GM13976 (cell line): ENCODE measurements at regions not wholly inside any gene's neighbourhood (a gene's known extent, or its start where the extent isn't known, plus 50 kb on each side); places are given as distances from the start of the nearest gene placed in this dataset.
"Not testable (repeated sequence)": the region's sequence is repeated elsewhere in the genome, so short reads cannot be mapped to it uniquely, and the experiment has no call there.

Experiments used
- DNase-seq: peaks from one replicate; pipeline ENCODE4 v3.0.0; 2012; ENCODE audit warnings: low spot score
- CTCF ChIP-seq: IDR thresholded peaks from 2 replicates; pipeline ENCODE4 v1.5.1; 2012; ENCODE audit warnings: borderline replicate concordance, mild to moderate bottlenecking; ENCODE audit not compliant: insufficient read depth; ENCODE audit errors: extremely low read depth, missing control alignments, control extremely low read depth
- in situ Hi-C: fragments of 300-500 bp; cut with MboI; formaldehyde crosslinking; loops from one replicate; pipeline ENCODE4 v1.12.0; 2022; ENCODE audit warnings: low sequenced_read_pairs, mixed read lengths, inconsistent platforms; ENCODE audit not compliant: unreplicated experiment

- in situ Hi-C loops, result no loop called here
- DNase-seq, result no peak
- TF ChIP-seq CTCF, result no peak
Observed at GRCh38 chr11:34789196-34789834, 126.9 kb downstream of the APIP start.

DNA sequence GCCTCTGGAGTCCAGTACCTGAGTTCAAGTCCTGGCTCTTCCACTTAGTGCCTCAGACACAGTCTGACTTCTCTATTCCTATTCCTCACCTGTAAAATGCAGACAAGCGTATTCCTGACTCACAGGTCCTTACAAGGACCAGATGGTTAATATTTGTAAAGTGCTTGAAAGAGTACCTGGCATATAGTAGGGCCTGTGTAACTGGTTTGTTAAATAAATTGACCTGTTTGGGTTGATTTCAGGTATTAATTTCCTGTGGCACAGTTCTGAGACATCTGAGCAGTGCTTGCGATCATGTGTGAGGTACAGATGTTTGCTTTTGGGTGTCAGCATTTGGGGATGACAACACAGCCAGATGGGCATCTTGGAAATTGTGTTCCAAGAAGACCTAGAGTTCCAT, 127.5 kb downstream of the APIP start:
- DNase-seq, result no peak
- in situ Hi-C loops, result no loop called here
- TF ChIP-seq CTCF, result no peak

GRCh38 chr11:34787895-34788294, 128.3 kb downstream of the APIP start:
- in situ Hi-C loops, result no loop called here
- no peak for TF ChIP-seq CTCF
- DNase-seq, result no peak

DNA sequence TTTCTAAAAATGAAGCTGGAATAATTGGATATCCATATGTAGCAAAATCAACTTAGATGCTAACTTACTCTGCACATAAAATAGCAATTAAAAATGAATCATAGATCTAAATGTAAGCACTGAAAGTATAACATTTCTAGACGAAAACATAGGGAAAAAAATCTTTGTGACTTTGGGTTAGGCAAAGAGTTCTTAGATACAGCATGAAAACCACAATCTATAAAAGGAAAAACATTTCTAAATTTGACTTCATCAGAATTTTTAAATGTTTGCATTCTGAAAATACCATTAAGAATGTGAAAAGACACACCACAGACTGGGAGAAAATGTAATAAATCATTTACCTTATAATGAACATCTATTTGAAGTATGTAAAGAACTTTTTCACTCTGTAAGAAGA, 128.8 kb downstream of the APIP start:
- in situ Hi-C loops, result no loop called here
- no peak for TF ChIP-seq CTCF
- DNase-seq, result no peak

- in situ Hi-C loops, result no loop called here
- TF ChIP-seq CTCF, result no peak
- no peak for DNase-seq
Observed at GRCh38 chr11:34784318-34784841, 131.8 kb downstream of the APIP start.

DNA sequence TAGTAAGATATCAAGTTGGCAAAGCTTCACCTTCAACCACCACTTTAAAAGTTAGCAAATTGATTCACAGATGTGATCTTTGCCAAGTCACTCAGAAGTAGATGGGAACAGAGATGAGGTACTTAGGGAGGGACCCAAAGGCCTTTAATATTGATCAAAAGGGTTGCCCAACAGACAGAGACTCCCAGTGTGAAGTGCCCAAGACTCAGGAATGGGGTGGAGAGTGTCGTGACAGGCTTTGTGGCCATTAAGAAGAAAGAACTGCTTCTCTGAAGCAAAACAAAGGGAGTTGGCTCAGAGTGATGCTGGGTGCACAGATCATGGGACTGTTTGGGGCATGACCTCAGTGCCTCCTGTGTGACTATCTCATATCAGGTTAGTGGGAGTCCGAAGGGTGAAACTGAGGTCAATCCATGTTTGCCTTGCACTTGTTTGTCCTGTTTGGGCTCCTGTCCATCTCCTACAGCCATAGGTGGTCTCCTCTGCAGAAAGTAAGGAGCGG, 132.3 kb downstream of the APIP start:
- DNase-seq, result no peak
- in situ Hi-C loops, result no loop called here
- no peak for TF ChIP-seq CTCF

DNA sequence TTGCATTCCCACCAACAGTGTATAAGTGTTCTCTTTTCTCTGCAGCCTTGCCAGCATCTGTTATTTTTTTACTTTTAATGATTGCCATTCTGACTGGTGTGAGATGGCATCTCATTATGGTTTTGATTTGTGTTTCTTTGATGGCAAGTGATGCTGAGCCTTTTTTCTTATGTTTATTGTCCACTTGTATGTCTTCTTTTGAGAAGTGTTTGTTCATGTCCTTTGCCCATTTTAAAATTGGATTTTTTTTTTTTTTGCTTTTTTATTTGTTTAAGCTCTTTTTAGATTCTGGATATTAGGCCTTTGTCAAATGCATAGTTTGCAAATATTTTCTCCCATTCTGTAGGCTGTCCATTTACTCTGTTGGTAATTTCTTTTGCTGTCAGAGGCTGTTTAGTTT, 134.4 kb downstream of the APIP start:
- DNase-seq, in situ Hi-C loops: not testable (repeated sequence)
